RPMI8226 (cell line): ENCODE measurements at regions not wholly inside any gene's neighbourhood (a gene's known extent, or its start where the extent isn't known, plus 50 kb on each side); places are given as distances from the start of the nearest gene placed in this dataset.
A peak's percentile ranks its signal among the peaks of the same experiment; 100 is the strongest.
"Not testable (repeated sequence)": the region's sequence is repeated elsewhere in the genome, so short reads cannot be mapped to it uniquely, and the experiment has no call there.

Experiments used
- DNase-seq: peaks from one replicate; pipeline ENCODE4 v3.0.0-alpha.2; 2015

DNA sequence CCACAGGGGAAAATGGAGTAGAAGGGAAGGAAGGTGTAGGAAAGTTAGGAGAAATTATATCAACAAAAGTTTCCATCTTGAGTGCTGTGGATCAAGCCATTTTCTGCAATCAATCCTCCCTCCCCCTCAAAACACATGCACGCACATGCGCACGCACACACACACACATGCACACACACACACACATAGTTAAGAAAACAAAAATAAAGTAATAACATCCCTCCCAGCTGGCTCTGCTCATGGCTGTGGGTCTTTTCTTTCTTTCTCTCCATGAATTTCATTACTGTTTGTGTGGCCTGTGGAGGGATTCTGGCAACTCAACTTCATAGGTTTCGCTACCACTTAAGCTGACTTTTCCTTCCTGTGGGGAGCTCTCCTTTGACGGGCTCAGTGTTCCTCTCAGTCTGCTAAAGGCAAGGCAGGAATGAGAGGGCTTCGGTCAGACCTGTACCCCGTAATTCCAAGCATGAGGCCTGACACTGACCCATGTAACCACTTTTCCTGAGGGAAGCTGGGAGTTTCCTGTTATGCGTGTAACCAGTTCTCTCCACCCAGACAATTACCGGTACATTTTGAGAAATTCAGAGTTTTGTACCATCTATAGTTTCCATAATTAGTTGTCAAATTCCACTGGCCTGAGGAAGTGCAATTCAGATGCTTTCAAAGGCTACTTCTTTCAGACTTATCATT, 79.8 kb downstream of the ZNF92 start:
- DNase-seq, result no peak

DNA sequence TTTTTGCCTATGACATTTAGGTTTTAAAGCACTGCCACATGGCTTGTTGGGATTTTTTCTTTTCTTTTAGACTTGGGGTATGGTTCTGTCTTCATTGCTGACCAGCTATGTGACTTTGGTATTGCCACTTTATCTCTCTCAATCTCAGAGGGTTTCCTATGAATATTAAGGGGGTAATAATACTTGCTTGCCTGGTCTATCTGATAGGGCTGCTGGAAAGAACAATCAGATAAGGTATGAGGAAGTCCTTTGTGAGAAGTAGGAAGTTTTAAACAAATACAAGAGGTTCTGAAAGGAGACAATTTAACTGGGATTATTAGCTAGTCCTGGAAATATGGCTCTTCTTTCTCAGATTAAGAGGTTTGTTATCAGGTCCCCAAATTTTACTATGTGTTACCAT, 80.8 kb downstream of the ZNF92 start:
- no peak for DNase-seq

DNA sequence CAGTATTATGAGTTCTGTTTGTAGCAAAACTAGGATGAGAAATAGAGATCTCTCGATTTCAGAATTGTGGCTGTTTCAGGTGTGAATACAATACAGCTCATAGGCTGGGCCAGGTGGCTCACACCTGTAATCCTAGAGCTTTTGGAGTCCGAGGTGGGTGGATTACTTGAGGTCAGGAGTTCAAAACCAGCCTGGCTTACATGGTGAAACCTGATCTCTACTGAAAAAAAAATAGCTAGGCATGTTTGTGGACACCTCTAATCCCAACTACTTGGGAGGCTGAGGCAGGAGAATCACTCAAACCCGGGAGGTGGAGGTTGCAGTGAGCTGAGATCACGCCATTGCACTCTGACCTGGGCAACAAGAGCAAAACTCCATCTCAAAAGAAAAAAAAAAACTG, 81.4 kb downstream of the ZNF92 start:
- not testable (repeated sequence) for DNase-seq

DNA sequence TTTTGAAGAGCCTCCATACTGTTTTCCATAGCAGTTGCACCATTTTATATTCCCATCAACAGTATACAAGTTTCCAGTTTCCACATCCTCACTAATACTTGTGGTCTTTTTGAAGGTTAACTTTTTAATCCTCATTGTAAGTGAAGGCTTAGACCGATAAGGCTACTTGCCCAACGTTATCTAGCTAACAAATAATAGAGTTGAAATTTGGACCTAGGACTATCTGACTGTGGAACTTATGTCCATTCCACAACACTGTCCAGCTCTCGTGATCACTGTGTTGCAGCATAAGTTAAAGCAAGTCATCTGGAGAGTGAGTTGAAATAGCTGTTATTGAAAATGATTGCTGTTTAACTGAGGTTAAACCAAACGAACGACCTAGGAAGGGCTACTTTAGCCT, 84.0 kb downstream of the ZNF92 start:
- no peak for DNase-seq

DNA sequence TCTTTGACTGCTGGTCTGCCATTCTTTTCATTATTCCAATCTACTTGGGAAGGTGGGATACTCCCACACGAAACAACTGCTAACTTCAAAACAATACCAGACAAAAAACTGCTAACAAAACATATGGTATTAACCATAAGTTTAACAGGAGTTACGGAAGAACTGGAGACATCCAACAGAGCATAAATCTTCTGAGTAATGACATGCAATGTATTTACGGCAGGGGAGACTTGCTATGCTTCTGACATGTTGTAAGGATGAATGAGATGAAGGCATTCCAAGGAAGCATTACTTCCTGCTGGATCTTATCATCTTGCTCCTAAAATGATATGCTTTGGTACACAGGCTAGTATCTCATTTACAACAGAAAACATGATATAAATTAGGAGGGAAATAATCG, 85.8 kb downstream of the ZNF92 start:
- DNase-seq, result no peak

DNA sequence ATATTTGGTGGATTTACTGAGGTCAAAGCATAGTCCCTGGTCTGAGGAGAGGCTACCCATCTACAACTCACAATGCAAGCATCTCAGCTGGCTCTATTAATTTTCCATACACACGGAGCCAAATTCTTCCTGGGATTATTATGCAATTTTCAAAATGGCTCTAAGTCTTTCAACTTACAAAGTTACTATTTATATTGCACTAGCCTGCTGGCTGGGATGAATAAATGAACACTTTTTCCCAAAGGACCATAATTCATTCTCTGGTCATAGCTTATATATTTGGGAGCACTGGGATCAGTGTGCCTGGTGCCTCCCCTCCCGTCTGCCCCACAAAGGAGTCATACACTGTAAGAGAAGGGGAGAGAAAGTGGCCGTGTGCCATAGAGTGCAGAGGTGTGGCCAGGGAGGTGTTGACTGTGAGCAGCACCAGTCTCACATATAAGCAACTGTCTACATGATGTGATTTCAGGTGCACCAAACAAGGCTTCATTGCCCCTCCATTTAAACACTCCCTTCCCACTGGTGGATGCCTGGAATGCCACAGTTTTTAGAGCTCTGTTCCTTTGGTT, 88.6 kb downstream of the ZNF92 start:
- no peak for DNase-seq

DNA sequence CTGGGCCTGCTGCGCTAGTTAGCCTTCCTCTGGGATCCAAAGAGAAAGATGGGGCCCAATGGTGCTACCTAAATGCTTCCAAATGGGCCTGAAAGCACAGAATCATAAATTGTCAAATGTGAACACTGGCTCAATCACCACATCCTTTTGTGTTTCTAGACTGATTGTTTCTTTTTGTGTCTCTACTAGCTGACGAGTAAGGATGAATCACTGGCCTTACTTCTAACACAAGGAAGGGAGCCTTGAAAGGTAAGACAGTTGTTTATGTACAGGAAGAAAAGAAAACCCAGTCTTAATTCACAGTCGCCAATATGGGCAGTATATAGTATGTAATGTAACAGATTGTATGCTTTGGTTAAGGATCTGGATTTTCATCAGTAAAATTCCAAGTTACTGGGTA, 89.5 kb downstream of the ZNF92 start:
- no peak for DNase-seq

DNA sequence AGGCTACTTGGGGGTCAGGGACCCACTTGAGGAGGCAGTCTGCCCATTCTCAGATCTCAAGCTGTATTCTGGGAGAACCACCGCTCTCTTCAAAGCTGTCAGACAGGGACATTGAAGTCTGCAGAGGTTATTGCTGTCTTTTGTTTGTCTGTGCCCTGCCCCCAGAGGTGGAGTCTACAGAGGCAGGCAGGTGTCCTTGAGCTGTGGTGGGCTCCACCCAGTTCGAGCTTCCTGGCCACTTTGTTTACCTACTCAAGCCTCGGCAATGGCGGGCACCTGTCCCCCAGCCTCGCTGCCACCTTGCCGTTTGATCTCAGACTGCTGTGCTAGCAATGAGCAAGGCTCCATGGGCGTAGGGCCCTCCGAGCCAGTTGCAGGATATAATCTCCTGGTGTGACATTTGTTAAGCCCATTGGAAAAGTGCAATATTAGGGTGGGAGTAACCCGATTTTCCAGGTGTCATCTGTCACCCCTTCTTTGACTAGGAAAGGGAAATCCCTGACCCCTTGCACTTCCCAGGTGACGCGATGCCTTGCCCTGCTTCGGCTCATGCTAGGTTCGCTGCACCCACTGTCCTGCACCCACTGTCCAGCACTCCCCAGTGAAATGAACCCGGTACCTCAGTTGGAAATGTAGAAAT, 96.4 kb downstream of the ZNF92 start:
- DNase-seq, result not testable (repeated sequence)

DNA sequence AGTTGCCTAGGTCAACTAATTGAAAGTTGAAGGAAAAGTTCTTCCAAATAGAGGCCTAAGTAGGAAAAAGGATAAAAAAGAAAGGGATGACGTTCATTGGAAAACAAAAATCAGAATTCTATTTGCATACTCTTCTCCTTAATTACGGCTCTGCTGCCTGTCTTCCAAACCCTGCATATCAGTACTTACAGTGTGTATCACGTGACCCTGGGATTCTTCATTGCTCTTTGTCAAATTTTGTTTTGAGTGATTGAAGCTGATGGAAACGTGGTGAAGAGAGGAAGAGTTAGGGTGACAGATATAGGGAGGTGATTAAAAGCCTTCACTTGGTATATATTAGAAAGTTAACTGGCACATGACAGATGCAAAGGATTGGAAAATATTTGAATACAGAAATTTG, 97.9 kb downstream of the ZNF92 start:
- no peak for DNase-seq

DNA sequence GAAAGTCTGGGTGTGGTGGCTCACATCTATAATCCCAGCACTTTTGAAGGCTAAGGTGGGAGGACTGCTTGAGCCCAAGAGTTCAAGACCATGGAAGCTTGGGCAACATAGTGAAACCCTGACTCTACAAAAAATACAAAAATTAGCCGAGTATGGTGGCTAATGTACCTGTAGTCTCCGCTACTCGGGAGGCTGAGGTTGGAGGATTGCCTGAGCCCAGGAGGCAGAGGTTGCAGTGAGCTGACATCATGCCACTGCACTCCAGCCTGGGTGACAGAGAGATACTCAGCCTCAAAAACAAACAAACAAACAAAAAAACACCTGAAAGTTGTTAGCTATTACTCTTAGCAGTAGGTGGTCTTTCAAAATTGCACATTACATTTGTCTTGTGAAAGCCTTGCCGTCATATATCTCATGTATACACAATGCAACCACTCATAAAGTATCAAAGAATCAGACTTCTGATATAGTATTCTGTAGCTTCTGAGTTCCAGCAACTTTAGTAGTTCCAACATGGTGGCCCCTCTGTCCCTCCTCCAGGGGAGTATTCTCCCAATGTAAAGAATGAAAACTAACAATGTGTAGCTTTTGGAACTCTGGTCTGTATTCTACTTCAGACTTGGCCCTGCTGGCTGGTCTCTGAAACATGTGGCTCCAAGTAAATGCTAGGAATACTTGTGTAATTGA, 101.5 kb downstream of the ZNF92 start:
- no peak for DNase-seq

DNA sequence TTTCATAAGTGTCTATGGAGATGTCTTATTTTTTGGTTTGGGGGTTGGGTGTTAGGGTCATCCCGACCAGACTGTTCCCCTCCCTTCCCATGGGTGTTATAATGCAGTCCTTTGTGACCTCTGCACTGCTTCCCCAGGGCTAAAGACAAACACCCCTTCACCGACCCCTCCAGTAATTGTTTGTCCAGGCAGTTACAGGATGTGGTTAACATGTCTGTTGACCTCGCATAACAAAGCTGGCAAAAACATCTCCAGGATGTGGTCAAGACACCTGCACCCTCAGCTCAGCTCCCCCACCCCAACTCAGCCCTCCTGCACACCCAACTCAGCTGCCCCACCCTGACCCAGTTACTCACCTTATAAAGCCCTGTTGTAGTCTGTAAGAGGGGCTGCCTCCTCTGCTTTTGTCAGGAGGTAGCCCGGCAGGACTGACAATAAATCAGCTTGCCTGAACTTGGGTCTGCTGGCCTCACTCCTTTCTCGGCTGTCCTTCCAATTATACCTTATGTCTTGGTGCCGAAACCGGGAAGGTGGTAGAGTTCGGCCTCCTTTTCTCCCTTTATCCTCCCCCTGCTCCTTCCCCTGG, 102.2 kb downstream of the ZNF92 start:
- peak; percentile 91 for DNase-seq

DNA sequence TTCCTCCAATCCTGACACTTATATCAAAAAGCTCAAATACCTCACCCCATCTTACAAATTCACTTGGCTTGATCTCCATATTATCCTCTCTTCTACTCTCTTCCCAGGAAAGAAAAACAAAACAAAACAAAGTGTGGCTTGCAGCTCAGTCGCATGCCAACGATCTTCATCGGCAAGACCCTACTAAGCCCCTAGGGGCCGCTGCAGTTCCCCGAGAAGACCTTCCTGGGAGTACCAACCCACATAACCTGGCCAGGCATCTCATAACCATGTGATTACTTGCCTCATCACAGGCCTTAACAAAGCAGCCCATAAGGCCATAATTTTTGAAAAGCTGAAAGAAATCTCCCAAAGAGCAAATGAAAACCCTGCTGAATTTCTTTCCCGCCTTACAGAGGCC, 103.7 kb downstream of the ZNF92 start:
- peak; percentile 25 for DNase-seq

DNA sequence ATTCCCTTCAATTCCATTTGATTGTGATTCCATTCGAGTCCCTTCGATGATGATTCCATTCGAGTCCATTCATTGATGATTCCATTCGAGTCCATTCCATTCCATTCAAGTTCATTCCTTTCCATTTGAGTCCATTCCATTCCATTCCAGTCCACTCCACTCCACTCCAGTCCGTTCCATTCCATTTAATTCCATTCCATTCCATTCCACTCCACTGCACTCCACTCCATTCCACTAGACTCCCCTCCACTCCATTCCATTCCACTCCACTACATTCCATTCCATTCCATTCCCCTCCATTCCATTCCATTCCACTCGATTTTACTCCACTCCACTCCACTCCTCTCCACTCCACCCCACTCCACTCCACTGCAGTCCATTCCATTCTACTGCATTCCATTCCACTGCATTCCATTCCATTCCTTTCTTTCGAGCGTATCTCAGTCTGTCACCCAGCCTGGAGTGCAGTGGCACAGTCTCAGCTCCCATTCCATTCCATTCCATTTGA, 115.7 kb downstream of the ZNF92 start:
- DNase-seq, result no peak

DNA sequence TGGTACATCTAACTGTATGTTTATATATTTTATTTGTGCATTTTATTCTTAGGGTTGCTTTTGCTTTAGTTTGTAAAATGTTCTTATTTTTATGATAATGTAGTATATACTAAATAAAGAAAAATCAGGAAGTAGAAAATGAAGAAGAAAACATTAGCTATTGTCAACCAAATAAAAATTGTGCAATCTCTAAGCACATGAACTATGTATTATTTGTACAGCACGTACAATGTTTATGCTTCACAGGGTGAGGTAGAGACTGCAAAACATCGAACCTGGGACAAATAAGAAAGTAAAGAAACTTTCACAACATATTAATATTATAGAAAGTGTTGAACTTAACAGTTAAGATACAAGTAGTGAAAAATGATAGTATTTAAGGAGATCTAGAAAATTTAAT, 123.0 kb downstream of the ZNF92 start:
- DNase-seq, result not testable (repeated sequence)

DNA sequence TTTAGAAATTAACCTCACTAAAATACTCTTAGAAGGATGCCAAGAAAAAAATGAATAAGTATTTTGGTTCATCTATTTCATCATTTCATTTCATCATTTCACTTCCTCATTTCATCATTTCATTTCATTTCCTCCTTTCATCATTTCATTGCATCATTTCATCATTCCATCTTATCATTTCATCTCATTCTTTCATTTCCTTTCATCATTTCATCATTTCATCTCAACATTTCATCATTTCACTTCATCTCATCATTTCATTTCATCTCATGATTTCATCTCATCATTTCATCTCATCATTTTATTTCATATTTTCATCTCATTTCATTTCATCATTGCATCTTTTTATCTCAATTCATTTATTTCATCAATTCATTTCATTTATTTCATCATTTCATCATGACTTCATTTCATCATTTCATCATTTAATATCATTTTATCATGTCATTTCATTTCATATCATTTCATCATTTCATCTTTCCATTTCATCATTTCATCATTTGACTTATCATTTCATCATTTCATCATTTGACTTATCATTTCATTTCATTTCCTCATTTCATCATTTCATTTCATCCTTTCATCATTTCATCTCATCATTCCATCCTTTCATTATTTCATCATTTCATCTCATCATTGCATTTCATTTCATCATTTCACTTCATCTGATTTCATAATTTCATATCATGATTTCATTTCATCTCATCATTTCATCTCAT, 129.9 kb downstream of the ZNF92 start:
- no peak for DNase-seq

DNA sequence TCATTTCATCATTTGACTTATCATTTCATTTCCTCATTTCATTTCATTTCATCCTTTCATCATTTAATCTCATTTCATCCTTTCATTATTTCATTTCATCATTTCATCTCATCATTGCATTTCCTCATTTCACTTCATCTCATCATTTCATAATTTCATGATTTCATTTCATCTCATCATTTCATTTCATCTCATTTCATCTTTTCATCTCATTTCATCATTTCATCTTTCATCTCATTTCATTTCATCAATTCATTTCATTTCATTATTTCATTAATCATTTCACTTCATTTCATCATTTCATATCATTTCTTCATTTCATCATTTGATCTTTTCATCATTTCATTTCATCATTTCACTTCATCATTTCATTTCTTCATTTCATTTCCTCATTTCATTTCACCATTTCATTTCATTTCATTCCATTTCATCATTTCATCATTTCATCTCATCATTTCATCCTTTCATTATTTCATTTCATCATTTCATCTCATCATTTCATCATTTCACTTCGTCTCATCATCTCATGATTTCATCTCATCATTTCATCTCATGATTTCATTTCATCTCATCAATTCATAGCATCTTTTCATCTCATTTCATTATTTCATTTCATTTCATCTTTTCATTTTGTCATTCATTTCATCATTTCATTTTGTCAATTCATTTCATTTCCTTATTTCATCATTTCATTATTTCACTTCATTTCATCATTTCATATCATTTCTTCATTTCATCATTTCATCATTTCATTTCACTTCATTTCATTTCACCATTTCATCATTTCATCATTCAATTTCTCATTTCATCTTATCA, 131.1 kb downstream of the ZNF92 start:
- DNase-seq, result not testable (repeated sequence)

DNA sequence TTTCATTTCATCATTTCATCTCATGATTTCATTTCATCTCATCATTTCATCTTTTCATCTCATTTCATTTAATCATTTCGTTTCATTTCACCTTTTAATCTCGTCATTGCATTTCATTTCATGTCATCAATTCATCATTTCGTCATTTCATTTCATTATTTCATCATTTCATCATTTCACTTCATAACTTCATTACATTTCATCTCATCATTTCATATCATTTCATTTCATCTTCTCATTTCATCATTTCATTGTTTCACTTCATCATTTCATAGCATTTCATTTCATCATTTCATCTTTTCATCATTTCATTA, 131.6 kb downstream of the ZNF92 start:
- DNase-seq, result not testable (repeated sequence)

DNA sequence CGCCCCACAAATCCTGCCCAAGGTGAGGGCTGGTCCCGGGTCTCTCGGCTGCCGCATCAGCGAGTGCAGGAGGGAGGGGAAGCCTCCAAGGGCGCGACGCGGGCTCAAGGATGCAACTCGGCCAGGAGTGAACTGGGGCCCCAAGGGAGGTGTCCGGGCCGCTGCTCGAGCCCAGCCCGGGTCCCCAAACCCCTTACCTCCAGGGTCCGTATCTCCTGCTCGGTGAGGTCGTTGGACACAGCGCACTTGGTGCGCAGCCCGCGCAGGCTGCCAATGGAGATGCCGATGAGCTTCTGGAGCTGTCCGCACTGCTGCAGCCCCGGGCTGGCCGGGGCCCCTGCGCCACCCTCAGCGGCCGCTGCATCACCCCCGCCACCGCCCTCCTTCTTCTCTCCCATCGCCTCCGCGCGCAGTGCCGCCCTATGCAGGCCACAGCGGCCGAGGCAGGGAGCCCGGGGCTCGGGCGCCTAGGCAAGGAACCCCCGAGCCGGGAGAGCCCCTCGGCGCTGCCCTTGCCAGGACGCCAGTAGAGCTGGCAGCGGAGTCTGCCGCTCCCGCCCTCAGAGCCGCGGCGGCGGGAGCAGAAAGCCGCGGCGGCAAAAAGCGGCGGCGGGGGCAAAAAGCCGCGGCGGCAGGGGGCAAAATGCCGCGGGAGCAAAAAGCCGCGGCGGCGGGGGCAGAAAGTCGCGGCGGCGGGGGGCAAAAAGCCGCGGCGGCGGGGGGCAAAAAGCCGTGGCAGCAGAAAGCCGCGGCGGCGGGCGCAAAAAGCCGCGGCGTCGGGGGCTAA, 135.1 kb downstream of the ZNF92 start:
- DNase-seq, result not testable (repeated sequence)

DNA sequence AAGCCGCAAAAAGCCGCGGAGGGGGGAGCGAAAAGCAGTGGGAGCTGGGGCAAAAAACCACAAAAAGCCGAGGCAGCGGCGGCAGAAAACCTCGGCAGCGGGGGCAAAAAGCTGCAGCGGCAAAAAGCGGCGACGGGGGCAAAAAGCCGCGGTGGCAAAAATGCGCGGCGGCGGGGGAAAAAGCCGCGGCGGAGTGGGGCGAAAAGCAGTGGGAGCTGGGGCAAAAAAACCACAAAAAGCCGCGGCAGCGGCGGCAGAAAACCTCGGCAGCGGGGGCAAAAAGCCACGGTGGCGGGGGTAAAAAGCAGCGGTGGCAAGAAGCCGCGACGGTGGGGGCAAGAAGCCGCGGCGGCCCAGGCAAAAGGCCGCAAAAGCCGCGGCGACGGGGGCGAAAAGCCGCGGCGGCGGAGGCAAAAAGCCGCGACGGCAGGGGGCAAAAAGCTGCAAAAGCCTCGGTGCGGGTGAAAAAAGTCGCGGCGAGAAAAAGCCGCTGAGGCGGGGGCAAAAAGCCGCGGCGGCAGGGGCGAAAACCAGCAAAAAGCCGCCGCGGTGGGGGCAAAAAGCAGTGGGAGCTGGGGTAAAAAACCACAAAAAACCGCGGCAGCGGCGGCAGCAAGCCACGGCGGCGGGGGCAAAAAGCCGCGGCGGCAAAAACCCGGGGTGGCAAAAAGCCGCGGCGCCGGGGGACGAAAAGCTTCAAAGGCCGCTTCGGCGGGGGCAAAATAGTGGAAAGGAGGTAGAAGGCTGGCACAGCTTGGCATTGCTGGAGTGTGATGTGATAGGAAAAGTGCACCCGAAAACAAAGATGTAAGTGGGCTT, 135.9 kb downstream of the ZNF92 start:
- DNase-seq, result peak; percentile 48

DNA sequence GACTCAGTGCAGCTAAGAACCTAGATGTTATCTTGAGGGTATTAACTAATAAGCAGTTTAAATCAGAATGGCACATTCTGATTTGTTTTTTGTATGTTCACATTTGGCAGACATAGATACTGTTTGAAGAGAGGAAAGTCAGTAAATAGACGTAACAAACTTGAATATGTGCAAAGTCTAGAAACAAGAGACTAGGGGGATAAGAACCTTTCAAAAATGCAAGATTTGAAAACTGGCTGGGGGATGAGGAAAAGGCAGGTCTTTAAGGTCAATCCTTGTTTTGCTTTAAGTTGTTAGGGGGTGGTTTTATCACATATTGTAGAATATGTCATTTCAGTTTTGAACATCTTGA, 136.5 kb downstream of the ZNF92 start:
- DNase-seq, result not testable (repeated sequence)
